ENCODE measurements at regions not wholly inside any gene's neighbourhood (a gene's known extent, or its start where the extent isn't known, plus 50 kb on each side); places are given as distances from the start of the nearest gene placed in this dataset.

DNA sequence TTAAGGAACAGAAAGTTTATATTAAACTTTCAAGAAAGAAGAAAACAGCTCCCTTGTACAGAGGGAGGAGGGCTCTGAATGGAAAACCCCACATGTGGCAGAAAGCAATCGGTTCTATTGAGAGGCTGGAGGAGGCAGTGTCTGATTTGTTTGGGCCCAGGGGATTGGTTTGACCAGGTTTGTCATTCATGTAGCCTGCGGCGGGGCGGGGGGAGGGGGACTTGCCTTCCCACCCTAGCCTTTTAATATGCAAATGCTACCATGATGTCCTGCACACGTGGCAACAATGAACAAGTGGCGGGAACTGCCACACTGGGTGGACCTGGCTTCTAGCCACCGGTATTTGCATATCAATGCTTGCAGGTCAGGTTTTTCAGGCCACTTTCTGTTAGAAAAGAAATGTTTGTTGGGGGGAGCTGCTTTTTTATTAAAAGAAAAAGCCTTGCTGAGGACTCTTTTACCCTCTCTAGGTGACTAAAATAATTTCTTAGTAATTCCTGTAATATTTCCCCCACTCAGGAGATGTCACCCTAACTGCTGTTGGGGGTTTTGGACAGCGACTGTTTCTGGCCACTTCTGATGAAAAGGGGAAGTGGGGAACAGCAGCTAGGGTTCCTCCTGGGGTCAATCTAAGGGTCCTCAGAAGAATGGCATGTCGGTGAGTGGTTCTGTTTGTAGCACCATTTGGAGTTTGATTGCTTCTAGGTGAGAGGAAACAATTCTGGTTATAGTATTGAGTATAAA lies 691.2 kb downstream of the TBL1XR1 start:
- no peaks in the 10 kb centered on the region for H3K9me3 ChIP-seq (ENCODE audit: insufficient read depth, low read depth, low read length)
- H3K4me1 ChIP-seq (ENCODE audit: insufficient read depth, low read length): peaks cover 22% of the 10 kb centered on the region
- 27% methylated on average over 9 of the region's 9 CpGs for WGBS
- H3K36me3 ChIP-seq (ENCODE audit: insufficient read depth, low read length): no peaks in the 10 kb centered on the region
- peak overlapping the region; percentile 62 for H3K9ac ChIP-seq (ENCODE audit: low read depth, low read length)
- H3K27ac ChIP-seq (ENCODE audit: low read depth, low read length): peak overlapping the region; percentile 95
- peak overlapping the region; percentile 9; the same call in 1 of the 2 replicates for H3K4me3 ChIP-seq (ENCODE audit: low read length)
- no peaks in the 10 kb centered on the region for H3K27me3 ChIP-seq (ENCODE audit: insufficient read depth, low read length)

DNA sequence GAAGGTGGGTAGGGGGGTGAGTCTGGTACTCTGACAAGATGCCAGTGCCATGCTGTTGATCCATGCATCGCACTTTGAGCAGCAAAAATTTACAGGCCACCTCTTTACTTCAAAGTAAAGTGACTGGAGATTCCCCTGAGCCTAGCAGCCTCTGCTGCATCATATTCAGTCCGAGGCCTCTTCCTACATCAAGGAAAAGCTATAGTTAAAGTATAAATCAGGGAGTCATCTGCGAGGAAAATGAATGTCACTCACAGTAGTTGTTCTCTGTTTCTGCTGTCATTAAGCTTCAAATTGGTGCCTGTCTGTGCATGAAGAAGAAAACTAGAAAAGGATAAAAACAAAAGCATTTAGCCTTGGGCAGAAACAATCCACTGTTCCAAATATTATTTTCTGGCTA lies 706.2 kb downstream of the TBL1XR1 start:
- no peaks in the 10 kb centered on the region for H3K9me3 ChIP-seq (ENCODE audit: insufficient read depth, low read depth, low read length)
- no peak overlapping the region for H3K4me3 ChIP-seq (ENCODE audit: low read length)
- H3K27ac ChIP-seq (ENCODE audit: low read depth, low read length): no peak overlapping the region
- no peaks in the 10 kb centered on the region for H3K27me3 ChIP-seq (ENCODE audit: insufficient read depth, low read length)
- H3K36me3 ChIP-seq (ENCODE audit: insufficient read depth, low read length): no peaks in the 10 kb centered on the region
- H3K4me1 ChIP-seq (ENCODE audit: insufficient read depth, low read length): no peaks in the 10 kb centered on the region
- WGBS: 92% methylated on average over 3 of the region's 3 CpGs
- H3K9ac ChIP-seq (ENCODE audit: low read depth, low read length): no peak overlapping the region

DNA sequence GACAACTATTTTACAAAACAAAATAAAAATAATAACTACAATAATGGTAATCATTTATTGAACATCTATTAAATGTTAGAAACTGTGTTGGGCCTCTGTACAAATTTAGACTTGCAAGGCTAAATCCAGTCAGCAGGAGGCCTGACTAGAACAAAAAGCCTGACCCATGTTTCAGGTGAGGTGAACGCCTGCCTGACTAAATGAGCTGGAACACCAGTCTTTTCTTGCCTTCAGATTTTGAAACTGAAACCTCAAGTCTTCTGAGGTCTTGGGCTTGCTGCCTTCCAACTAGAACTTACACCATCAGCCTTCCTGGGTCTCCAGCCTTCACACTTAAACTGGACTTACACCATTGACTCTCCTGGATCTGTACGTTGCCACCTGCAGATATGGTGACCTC lies 706.9 kb downstream of the TBL1XR1 start:
- no peaks in the 10 kb centered on the region for H3K27me3 ChIP-seq (ENCODE audit: insufficient read depth, low read length)
- no peak overlapping the region for H3K9ac ChIP-seq (ENCODE audit: low read depth, low read length)
- 86% methylated on average over 2 of the region's 2 CpGs for WGBS
- H3K4me1 ChIP-seq (ENCODE audit: insufficient read depth, low read length): no peaks in the 10 kb centered on the region
- no peak overlapping the region for H3K4me3 ChIP-seq (ENCODE audit: low read length)
- H3K36me3 ChIP-seq (ENCODE audit: insufficient read depth, low read length): no peaks in the 10 kb centered on the region
- H3K27ac ChIP-seq (ENCODE audit: low read depth, low read length): no peak overlapping the region
- H3K9me3 ChIP-seq (ENCODE audit: insufficient read depth, low read depth, low read length): no peaks in the 10 kb centered on the region

DNA sequence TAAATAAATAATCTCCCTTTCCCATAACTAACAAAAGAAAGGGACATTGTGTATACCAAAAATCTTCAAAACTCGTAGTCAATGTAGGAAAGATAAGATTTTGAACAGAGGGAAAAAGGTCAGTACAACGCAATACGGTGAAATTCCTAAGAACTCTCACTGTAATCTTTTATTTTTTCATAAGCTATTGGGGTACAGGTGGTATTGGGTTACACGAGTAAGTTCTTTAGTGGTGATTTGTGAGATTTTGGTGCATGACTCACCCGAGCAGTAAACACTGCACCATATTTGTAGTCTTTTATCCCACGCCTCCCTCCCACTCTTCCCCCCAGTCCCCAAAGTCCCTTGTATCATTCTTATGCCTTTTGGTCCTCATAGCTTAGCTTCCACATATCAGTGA lies 718.0 kb downstream of the TBL1XR1 start:
- H3K27ac ChIP-seq (ENCODE audit: low read depth, low read length): no peak overlapping the region
- H3K9me3 ChIP-seq (ENCODE audit: insufficient read depth, low read depth, low read length): peaks cover under 1% of the 10 kb centered on the region; the same call in 1 of the 2 replicates
- H3K27me3 ChIP-seq (ENCODE audit: insufficient read depth, low read length): no peaks in the 10 kb centered on the region
- H3K9ac ChIP-seq (ENCODE audit: low read depth, low read length): no peak overlapping the region
- WGBS: 88% methylated on average over 5 of the region's 6 CpGs
- no peaks in the 10 kb centered on the region for H3K36me3 ChIP-seq (ENCODE audit: insufficient read depth, low read length)
- no peak overlapping the region for H3K4me3 ChIP-seq (ENCODE audit: low read length)
- no peaks in the 10 kb centered on the region for H3K4me1 ChIP-seq (ENCODE audit: insufficient read depth, low read length)

DNA sequence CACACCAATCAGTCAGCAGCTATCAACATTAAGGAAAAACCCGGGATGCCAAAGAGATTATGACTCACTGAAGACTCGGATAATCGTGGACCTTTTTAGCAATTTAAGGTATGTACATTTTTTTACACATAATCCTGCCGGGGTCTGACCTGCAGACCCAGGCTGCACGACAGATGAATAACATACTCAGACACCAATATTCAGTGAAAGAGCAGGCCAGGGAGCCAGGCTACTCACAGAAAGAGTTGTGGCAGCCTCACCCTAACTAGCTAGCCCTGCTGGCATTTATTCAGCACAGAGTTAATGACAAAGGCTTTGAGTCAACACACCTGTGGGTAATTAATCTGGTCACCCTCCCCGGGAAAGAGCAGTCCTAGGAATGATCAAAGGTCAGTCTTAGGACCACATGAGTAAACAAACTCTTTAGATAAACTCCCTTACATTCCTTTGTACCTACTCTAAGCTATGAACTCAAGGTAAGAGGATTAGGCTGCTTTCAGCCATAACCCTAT lies 727.5 kb downstream of the TBL1XR1 start:
- H3K9ac ChIP-seq (ENCODE audit: low read depth, low read length): no peak overlapping the region
- H3K4me3 ChIP-seq (ENCODE audit: low read length): no peak overlapping the region
- WGBS: 67% methylated on average over 5 of the region's 6 CpGs
- H3K27ac ChIP-seq (ENCODE audit: low read depth, low read length): no peak overlapping the region
- H3K27me3 ChIP-seq (ENCODE audit: insufficient read depth, low read length): no peaks in the 10 kb centered on the region
- H3K4me1 ChIP-seq (ENCODE audit: insufficient read depth, low read length): no peaks in the 10 kb centered on the region
- no peaks in the 10 kb centered on the region for H3K36me3 ChIP-seq (ENCODE audit: insufficient read depth, low read length)
- H3K9me3 ChIP-seq (ENCODE audit: insufficient read depth, low read depth, low read length): peaks cover 2% of the 10 kb centered on the region; the same call in 1 of the 2 replicates

GRCh38 chr3:176463610-176464009 lies 733.7 kb downstream of the TBL1XR1 start:
- 89% methylated on average over 1 of the region's 2 CpGs for WGBS
- no peak overlapping the region for H3K27ac ChIP-seq (ENCODE audit: low read depth, low read length)
- no peaks in the 10 kb centered on the region for H3K27me3 ChIP-seq (ENCODE audit: insufficient read depth, low read length)
- no peak overlapping the region for H3K9ac ChIP-seq (ENCODE audit: low read depth, low read length)
- H3K9me3 ChIP-seq (ENCODE audit: insufficient read depth, low read depth, low read length): no peaks in the 10 kb centered on the region
- H3K36me3 ChIP-seq (ENCODE audit: insufficient read depth, low read length): no peaks in the 10 kb centered on the region
- H3K4me3 ChIP-seq (ENCODE audit: low read length): no peak overlapping the region
- H3K4me1 ChIP-seq (ENCODE audit: insufficient read depth, low read length): no peaks in the 10 kb centered on the region

DNA sequence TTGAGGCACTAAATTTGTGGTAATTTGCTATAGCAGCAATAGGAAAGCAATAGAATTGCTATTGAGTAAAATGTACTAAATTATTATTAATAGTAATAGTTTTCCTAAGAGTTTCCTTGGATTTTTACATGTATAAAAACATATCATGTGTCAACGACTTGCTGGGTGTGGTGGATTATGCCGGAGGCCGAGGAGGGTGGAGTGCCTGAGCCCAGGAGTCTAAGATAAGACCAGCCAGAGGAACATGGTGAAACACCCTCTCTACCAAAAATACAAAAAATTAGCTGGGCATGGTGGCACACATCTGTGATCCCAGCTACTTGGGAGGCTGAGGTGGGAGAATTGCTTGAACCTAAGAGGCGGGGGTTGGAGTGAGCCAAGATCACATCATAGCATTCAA lies 749.9 kb downstream of the TBL1XR1 start:
- Histone ChIP-seq H3K27ac (ENCODE audit: low read depth, low read length) (no peak overlapping the region), H3K4me1 (ENCODE audit: insufficient read depth, low read length) (no peaks in the 10 kb centered on the region), H3K27me3 (ENCODE audit: insufficient read depth, low read length) (no peaks in the 10 kb centered on the region), H3K4me3 (ENCODE audit: low read length) (no peak overlapping the region), H3K9me3 (ENCODE audit: insufficient read depth, low read depth, low read length) (no peaks in the 10 kb centered on the region), H3K9ac (ENCODE audit: low read depth, low read length) (no peak overlapping the region), H3K36me3 (ENCODE audit: insufficient read depth, low read length) (no peaks in the 10 kb centered on the region)
- WGBS: 100% methylated on average over 4 of the region's 4 CpGs

DNA sequence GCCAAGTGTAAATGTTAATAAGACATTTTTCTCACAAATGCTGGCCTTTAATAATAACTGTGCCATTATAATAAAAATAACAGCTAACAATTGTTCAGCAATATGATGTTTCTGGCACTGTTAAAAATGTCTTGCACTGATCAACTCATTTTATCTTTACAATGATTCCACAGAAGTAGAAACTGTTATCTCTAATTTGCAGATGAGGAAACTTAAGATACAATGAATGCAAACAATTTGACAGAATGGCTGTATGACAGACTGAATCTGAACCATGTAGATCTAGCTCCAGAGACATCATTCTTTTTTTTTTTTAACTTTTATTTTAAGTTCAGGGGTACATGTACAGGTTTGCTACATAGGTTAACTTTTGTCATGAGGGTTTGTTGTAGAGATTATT lies 755.0 kb downstream of the TBL1XR1 start:
- Histone ChIP-seq H3K4me3 (ENCODE audit: low read length) (no peak overlapping the region), H3K27me3 (ENCODE audit: insufficient read depth, low read length) (no peaks in the 10 kb centered on the region), H3K4me1 (ENCODE audit: insufficient read depth, low read length) (no peaks in the 10 kb centered on the region), H3K27ac (ENCODE audit: low read depth, low read length) (no peak overlapping the region), H3K9me3 (ENCODE audit: insufficient read depth, low read depth, low read length) (no peaks in the 10 kb centered on the region), H3K9ac (ENCODE audit: low read depth, low read length) (no peak overlapping the region), H3K36me3 (ENCODE audit: insufficient read depth, low read length) (no peaks in the 10 kb centered on the region)

GRCh38 chr3:176439729-176440128 lies 757.6 kb downstream of the TBL1XR1 start:
- no peaks in the 10 kb centered on the region for H3K9me3 ChIP-seq (ENCODE audit: insufficient read depth, low read depth, low read length)
- no peaks in the 10 kb centered on the region for H3K27me3 ChIP-seq (ENCODE audit: insufficient read depth, low read length)
- H3K4me1 ChIP-seq (ENCODE audit: insufficient read depth, low read length): no peaks in the 10 kb centered on the region
- H3K36me3 ChIP-seq (ENCODE audit: insufficient read depth, low read length): no peaks in the 10 kb centered on the region
- 93% methylated on average over 2 of the region's 2 CpGs for WGBS
- no peak overlapping the region for H3K9ac ChIP-seq (ENCODE audit: low read depth, low read length)
- H3K27ac ChIP-seq (ENCODE audit: low read depth, low read length): no peak overlapping the region
- H3K4me3 ChIP-seq (ENCODE audit: low read length): no peak overlapping the region

DNA sequence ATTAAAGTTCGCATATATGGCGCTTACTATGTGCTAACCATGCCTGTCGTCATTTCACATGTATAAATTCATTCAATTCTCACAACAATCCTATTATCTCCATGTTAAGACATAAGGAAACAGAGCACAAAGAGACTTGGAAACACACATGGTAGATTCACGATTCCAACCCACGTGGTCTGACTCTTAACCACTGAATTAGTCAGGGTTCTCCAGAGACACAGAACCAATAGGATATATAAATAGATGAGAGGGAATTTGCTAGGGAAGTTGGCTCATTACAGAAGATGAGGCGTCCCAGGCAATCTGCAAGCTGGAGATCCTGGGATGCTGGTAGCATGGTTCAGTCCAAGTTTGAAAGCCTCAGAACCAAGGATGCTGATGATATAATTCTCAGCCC lies 765.3 kb downstream of the TBL1XR1 start:
- no peaks in the 10 kb centered on the region for H3K36me3 ChIP-seq (ENCODE audit: insufficient read depth, low read length)
- H3K9me3 ChIP-seq (ENCODE audit: insufficient read depth, low read depth, low read length): no peaks in the 10 kb centered on the region
- H3K27me3 ChIP-seq (ENCODE audit: insufficient read depth, low read length): no peaks in the 10 kb centered on the region
- H3K27ac ChIP-seq (ENCODE audit: low read depth, low read length): no peak overlapping the region
- peaks cover 20% of the 10 kb centered on the region for H3K4me1 ChIP-seq (ENCODE audit: insufficient read depth, low read length)
- 81% methylated on average over 6 of the region's 6 CpGs for WGBS
- H3K4me3 ChIP-seq (ENCODE audit: low read length): no peak overlapping the region
- H3K9ac ChIP-seq (ENCODE audit: low read depth, low read length): no peak overlapping the region

DNA sequence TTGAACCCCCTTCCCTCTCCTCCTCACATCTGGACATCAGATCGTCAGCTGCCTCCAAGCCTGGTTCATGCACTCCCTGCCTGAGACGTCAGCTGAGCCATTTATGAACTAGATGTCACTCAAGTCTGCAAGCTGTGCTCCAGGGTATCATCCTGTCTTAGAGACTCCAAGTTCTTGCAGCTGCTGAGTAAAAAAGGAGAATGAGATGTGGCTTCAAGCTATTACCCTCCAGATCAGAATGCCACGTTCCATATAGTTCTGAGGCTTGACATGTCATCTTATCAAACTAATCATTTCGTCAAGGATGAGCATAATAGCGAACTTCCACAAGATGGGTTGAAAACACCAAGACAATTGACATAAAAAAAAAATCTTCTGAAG lies 766.3 kb downstream of the TBL1XR1 start:
- no peak overlapping the region for H3K4me3 ChIP-seq (ENCODE audit: low read length)
- no peaks in the 10 kb centered on the region for H3K9me3 ChIP-seq (ENCODE audit: insufficient read depth, low read depth, low read length)
- no peak overlapping the region for H3K9ac ChIP-seq (ENCODE audit: low read depth, low read length)
- peaks cover 24% of the 10 kb centered on the region for H3K4me1 ChIP-seq (ENCODE audit: insufficient read depth, low read length)
- no peaks in the 10 kb centered on the region for H3K36me3 ChIP-seq (ENCODE audit: insufficient read depth, low read length)
- no peaks in the 10 kb centered on the region for H3K27me3 ChIP-seq (ENCODE audit: insufficient read depth, low read length)
- no peak overlapping the region for H3K27ac ChIP-seq (ENCODE audit: low read depth, low read length)
- 86% methylated on average over 5 of the region's 5 CpGs for WGBS

Measured in HUES64 (cell line).